Panc1 (cell line): ENCODE measurements at regions not wholly inside any gene's neighbourhood (a gene's known extent, or its start where the extent isn't known, plus 50 kb on each side); places are given as distances from the start of the nearest gene placed in this dataset.

Experiments used
- TF ChIP-seq, protein P1 (sequence below), 2 experiments: IDR thresholded peaks; 2 replicates each; pipeline ENCODE4 v1.6.1; 2011 to 2012; ENCODE audit warnings: low read depth in 2 of 2, control low read depth in 1 of 2, low read length in 1 of 2, mild to moderate bottlenecking in 1 of 2, moderate library complexity in 1 of 2; ENCODE audit not compliant: insufficient read depth in 1 of 2
- TF ChIP-seq, protein P2 (sequence below): fragments of 450-650 bp; IDR thresholded peaks from 2 replicates; pipeline ENCODE4 v1.5.1; 2017; ENCODE audit warnings: mild to moderate bottlenecking

DNA sequence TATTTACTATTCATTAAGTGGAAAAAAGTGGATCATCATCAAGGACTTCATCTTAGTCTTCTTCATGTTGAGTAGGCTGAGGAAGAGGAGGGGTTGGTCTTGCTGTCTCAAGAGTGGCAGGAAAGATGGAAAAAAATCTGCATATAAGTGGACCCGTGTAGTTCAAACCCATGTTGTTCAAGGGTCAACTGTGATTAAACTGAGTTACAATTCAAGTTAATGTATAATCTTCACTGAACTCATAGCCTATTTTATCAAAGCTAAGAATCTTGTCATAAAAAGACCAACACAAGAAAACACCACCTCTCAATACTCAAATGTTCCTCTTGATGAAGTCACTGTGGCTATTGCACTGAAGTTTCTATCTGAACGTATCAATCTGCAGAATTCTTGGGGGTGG lies 260.2 kb downstream of the FNDC1 start:
- TF ChIP-seq, protein P1, sequence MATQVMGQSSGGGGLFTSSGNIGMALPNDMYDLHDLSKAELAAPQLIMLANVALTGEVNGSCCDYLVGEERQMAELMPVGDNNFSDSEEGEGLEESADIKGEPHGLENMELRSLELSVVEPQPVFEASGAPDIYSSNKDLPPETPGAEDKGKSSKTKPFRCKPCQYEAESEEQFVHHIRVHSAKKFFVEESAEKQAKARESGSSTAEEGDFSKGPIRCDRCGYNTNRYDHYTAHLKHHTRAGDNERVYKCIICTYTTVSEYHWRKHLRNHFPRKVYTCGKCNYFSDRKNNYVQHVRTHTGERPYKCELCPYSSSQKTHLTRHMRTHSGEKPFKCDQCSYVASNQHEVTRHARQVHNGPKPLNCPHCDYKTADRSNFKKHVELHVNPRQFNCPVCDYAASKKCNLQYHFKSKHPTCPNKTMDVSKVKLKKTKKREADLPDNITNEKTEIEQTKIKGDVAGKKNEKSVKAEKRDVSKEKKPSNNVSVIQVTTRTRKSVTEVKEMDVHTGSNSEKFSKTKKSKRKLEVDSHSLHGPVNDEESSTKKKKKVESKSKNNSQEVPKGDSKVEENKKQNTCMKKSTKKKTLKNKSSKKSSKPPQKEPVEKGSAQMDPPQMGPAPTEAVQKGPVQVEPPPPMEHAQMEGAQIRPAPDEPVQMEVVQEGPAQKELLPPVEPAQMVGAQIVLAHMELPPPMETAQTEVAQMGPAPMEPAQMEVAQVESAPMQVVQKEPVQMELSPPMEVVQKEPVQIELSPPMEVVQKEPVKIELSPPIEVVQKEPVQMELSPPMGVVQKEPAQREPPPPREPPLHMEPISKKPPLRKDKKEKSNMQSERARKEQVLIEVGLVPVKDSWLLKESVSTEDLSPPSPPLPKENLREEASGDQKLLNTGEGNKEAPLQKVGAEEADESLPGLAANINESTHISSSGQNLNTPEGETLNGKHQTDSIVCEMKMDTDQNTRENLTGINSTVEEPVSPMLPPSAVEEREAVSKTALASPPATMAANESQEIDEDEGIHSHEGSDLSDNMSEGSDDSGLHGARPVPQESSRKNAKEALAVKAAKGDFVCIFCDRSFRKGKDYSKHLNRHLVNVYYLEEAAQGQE (IDR thresholded peaks at IDR 0.05; ENCODE audit: insufficient read depth in 1 of 2, low read depth in 2 of 2, low read length in 1 of 2) = no peak
- TF ChIP-seq, protein P2, sequence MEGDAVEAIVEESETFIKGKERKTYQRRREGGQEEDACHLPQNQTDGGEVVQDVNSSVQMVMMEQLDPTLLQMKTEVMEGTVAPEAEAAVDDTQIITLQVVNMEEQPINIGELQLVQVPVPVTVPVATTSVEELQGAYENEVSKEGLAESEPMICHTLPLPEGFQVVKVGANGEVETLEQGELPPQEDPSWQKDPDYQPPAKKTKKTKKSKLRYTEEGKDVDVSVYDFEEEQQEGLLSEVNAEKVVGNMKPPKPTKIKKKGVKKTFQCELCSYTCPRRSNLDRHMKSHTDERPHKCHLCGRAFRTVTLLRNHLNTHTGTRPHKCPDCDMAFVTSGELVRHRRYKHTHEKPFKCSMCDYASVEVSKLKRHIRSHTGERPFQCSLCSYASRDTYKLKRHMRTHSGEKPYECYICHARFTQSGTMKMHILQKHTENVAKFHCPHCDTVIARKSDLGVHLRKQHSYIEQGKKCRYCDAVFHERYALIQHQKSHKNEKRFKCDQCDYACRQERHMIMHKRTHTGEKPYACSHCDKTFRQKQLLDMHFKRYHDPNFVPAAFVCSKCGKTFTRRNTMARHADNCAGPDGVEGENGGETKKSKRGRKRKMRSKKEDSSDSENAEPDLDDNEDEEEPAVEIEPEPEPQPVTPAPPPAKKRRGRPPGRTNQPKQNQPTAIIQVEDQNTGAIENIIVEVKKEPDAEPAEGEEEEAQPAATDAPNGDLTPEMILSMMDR = no peak
